H1 (cell line): ENCODE measurements at regions not wholly inside any gene's neighbourhood (a gene's known extent, or its start where the extent isn't known, plus 50 kb on each side); places are given as distances from the start of the nearest gene placed in this dataset.

ENCODE experiments used
- JUND ChIP-seq: IDR thresholded peaks from 2 replicates; pipeline ENCODE4 v1.6.1; 2011; ENCODE audit warnings: mild to moderate bottlenecking, improper control_type of control experiment, low read length
- KDM5A ChIP-seq: fragments of 200-600 bp; IDR thresholded peaks from 2 replicates; pipeline ENCODE4 v1.7.1; 2012; ENCODE audit warnings: mild to moderate bottlenecking, low read length, inconsistent platforms, mixed read lengths
- POLR2AphosphoS5 ChIP-seq: IDR thresholded peaks from 2 replicates; pipeline ENCODE4 v1.6.1; 2011; ENCODE audit warnings: low read depth, low read length
- RBBP5 ChIP-seq: IDR thresholded peaks from 2 replicates; pipeline ENCODE4 v1.7.1; 2012; ENCODE audit warnings: low read depth, mild to moderate bottlenecking, inconsistent platforms, low read length, moderate library complexity, borderline replicate concordance
- SIRT6 ChIP-seq: IDR thresholded peaks from one replicate; pipeline ENCODE4 v1.7.1; 2012; ENCODE audit warnings: low read length, inconsistent platforms
- SP1 ChIP-seq: IDR thresholded peaks from 2 replicates; pipeline ENCODE4 v1.6.1; 2011; ENCODE audit warnings: low read depth, low read length
- TCF12 ChIP-seq: IDR thresholded peaks from 2 replicates; pipeline ENCODE4 v1.6.1; 2011; ENCODE audit warnings: low read depth, mild to moderate bottlenecking, low read length

DNA sequence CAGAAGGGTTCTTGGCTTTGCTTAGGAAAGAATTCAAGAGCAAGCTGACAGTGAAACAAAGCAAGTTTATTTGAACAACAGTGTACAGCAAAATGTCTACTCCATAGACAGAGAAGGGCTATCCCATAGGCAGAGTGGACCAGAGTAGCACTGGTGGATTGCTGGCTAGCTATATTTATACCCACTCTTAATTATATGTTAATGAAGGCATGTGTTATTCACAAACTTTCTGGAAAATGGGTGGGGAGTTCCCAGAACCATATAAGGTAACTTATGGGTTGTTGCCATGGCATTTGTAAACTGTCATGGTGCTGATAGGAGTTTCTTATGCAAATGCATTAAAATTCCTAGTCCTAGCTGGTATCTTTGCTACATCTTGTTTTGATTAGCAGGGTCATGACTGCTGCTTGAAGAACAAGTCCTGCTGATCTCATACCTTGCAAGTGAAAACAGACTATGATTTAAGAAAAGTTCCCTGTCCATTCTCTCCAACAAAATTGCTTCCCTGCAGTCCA lies 330.5 kb downstream of the BUD13 start (continued):
- TF ChIP-seq JUND: no peak
- TF ChIP-seq KDM5A: no peak
- TF ChIP-seq TCF12: no peak
- TF ChIP-seq SIRT6: no peak
- TF ChIP-seq SP1: no peak
- no peak for TF ChIP-seq POLR2AphosphoS5
- TF ChIP-seq RBBP5: no peak
- TF ChIP-seq, all 59 proteins: peak for 0
